Loucy (cell line): ENCODE measurements at regions not wholly inside any gene's neighbourhood (a gene's known extent, or its start where the extent isn't known, plus 50 kb on each side); places are given as distances from the start of the nearest gene placed in this dataset.

Experiments
- CTCF ChIP-seq: fragments of 200-600 bp; sonication (generic); conservative IDR thresholded peaks from 2 replicates; pipeline ENCODE4 v1.5.1; 2014; ENCODE audit warnings: mild to moderate bottlenecking, antibody characterized with exemption, low read length
- EZH2phosphoT487 ChIP-seq: fragments of 200-600 bp; IDR thresholded peaks from 2 replicates; pipeline ENCODE4 v1.6.1; 2018; ENCODE audit warnings: antibody characterized with exemption, mild to moderate bottlenecking, moderate library complexity, borderline replicate concordance

DNA sequence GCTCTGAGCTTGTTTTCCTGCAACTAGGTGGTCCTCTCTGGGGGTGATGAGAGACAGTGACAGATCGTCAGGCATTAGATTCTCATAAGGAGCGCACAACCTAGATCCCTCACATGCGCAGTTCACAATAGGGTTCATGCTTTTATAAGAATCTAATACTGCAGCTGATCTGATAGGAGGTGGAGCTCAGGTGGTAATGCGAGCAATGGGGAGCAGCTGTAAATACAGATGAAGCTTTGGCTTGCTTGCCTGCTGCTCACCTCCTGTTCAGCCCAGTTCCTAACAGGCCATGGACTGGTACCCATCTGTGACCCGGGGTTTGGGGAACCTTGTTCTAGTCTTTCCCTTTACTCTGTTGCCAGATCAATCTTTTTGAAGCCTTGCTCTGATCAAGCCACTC lies 89.5 kb upstream of the POU5F2 start:
- TF ChIP-seq CTCF (no peak), EZH2phosphoT487 (no peak)
